ENCODE measurements at regions not wholly inside any gene's neighbourhood (a gene's known extent, or its start where the extent isn't known, plus 50 kb on each side); places are given as distances from the start of the nearest gene placed in this dataset.

- Histone ChIP-seq H3K27me3 (ENCODE audit: control insufficient read depth, insufficient read depth, low read length) (no peaks in the 10 kb centered on the region), H3K79me2 (ENCODE audit: control insufficient read depth, insufficient read depth, low read length) (no peaks in the 10 kb centered on the region), H4K20me1 (ENCODE audit: control insufficient read depth, extremely low read depth, insufficient read depth, low read length) (no peaks in the 10 kb centered on the region), H3K27ac (ENCODE audit: insufficient read depth, low read length) (no peak overlapping the region), H3K36me3 (ENCODE audit: control insufficient read depth, insufficient read depth, low read length) (no peaks in the 10 kb centered on the region), H3K9ac (ENCODE audit: insufficient read depth, low read length) (no peak overlapping the region), H3K4me3 (replicated peaks in 1 of 4; ENCODE audit: control extremely low read depth in 1 of 4, insufficient read depth in 1 of 4, low read depth in 3 of 4, low read length in 4 of 4) (no peak overlapping the region), H3K9me3 (ENCODE audit: control insufficient read depth, insufficient read depth, low read depth, low read length) (no peaks in the 10 kb centered on the region), H3K4me1 (ENCODE audit: control insufficient read depth, extremely low read depth, insufficient read depth, low read length) (no peaks in the 10 kb centered on the region), H2AFZ (ENCODE audit: low read length) (no peak overlapping the region), H3K4me2 (ENCODE audit: extremely low read depth, insufficient read depth, low read length) (no peak overlapping the region)
- no peak for DNase-seq (ENCODE audit: low read depth in 2 of 2)
- TF ChIP-seq CTCF (conservative IDR thresholded peaks at IDR 0.05 in 1 of 2, IDR thresholded peaks at IDR 0.05 in 1 of 2; ENCODE audit: low read depth in 1 of 2, low read length in 2 of 2): no peak
These were observed 166.1 kb upstream of the ETV3 start for GRCh38 chr1:157304271-157304670.

- H3K4me1 ChIP-seq (ENCODE audit: control insufficient read depth, extremely low read depth, insufficient read depth, low read length): no peaks in the 10 kb centered on the region
- H2AFZ ChIP-seq (ENCODE audit: low read length): no peak overlapping the region
- no peak for DNase-seq (ENCODE audit: low read depth in 2 of 2)
- H3K79me2 ChIP-seq (ENCODE audit: control insufficient read depth, insufficient read depth, low read length): no peaks in the 10 kb centered on the region
- H3K27ac ChIP-seq (ENCODE audit: insufficient read depth, low read length): no peak overlapping the region
- H3K9ac ChIP-seq (ENCODE audit: insufficient read depth, low read length): no peak overlapping the region
- no peaks in the 10 kb centered on the region for H3K9me3 ChIP-seq (ENCODE audit: control insufficient read depth, insufficient read depth, low read depth, low read length)
- no peak overlapping the region for H3K4me3 ChIP-seq (replicated peaks in 1 of 4; ENCODE audit: control extremely low read depth in 1 of 4, insufficient read depth in 1 of 4, low read depth in 3 of 4, low read length in 4 of 4)
- H3K27me3 ChIP-seq (ENCODE audit: control insufficient read depth, insufficient read depth, low read length): no peaks in the 10 kb centered on the region
- H3K4me2 ChIP-seq (ENCODE audit: extremely low read depth, insufficient read depth, low read length): no peak overlapping the region
- H4K20me1 ChIP-seq (ENCODE audit: control insufficient read depth, extremely low read depth, insufficient read depth, low read length): no peaks in the 10 kb centered on the region
- no peaks in the 10 kb centered on the region for H3K36me3 ChIP-seq (ENCODE audit: control insufficient read depth, insufficient read depth, low read length)
- TF ChIP-seq EZH2 (IDR thresholded peaks at IDR 0.05; ENCODE audit: low read length, missing control alignments) (no peak), CTCF (conservative IDR thresholded peaks at IDR 0.05 in 1 of 2, IDR thresholded peaks at IDR 0.05 in 1 of 2; ENCODE audit: low read depth in 1 of 2, low read length in 2 of 2) (no peak)
These were observed 164.5 kb upstream of the ETV3 start for GRCh38 chr1:157302724-157303123.

GRCh38 chr1:157302199-157302497 is 164.0 kb upstream of the ETV3 start:
- Histone ChIP-seq H3K36me3 (ENCODE audit: control insufficient read depth, insufficient read depth, low read length) (no peaks in the 10 kb centered on the region), H3K4me1 (ENCODE audit: control insufficient read depth, extremely low read depth, insufficient read depth, low read length) (no peaks in the 10 kb centered on the region), H3K9me3 (ENCODE audit: control insufficient read depth, insufficient read depth, low read depth, low read length) (no peaks in the 10 kb centered on the region), H3K4me3 (replicated peaks in 1 of 4; ENCODE audit: control extremely low read depth in 1 of 4, insufficient read depth in 1 of 4, low read depth in 3 of 4, low read length in 4 of 4) (no peak overlapping the region), H3K27ac (ENCODE audit: insufficient read depth, low read length) (no peak overlapping the region), H3K4me2 (ENCODE audit: extremely low read depth, insufficient read depth, low read length) (no peak overlapping the region), H3K27me3 (ENCODE audit: control insufficient read depth, insufficient read depth, low read length) (no peaks in the 10 kb centered on the region), H3K79me2 (ENCODE audit: control insufficient read depth, insufficient read depth, low read length) (no peaks in the 10 kb centered on the region), H3K9ac (ENCODE audit: insufficient read depth, low read length) (no peak overlapping the region), H2AFZ (ENCODE audit: low read length) (no peak overlapping the region), H4K20me1 (ENCODE audit: control insufficient read depth, extremely low read depth, insufficient read depth, low read length) (no peaks in the 10 kb centered on the region)
- no peak for TF ChIP-seq EZH2 (IDR thresholded peaks at IDR 0.05; ENCODE audit: low read length, missing control alignments)
- no peak for TF ChIP-seq CTCF (conservative IDR thresholded peaks at IDR 0.05 in 1 of 2, IDR thresholded peaks at IDR 0.05 in 1 of 2; ENCODE audit: low read depth in 1 of 2, low read length in 2 of 2)
- no peak for DNase-seq (ENCODE audit: low read depth in 2 of 2)

Measured in fibroblast of lung (primary cell).